ENCODE measurements at regions not wholly inside any gene's neighbourhood (a gene's known extent, or its start where the extent isn't known, plus 50 kb on each side); places are given as distances from the start of the nearest gene placed in this dataset.

DNA sequence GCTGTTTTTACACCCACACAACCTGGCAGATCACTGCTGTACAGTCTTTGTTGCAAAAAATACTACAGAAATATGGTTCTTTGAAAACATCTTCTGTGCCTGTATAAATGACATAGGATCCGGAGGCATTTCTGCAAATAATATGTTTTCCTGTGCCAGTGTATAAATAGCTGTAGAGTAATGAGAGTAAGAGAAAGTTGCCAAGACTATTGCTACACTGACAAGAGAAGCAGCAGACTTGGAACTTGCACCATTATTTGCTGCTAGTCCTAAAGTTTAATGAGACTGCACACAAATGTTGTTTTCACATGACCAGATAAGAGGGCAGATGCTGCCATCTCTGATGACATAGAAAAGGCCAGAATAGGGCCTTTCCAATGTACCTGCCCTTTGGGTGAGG is 50.0 kb upstream of the DTNBP1 start:
- DNase-seq, result no peak
